IMR-90 (cell line): ENCODE measurements at regions not wholly inside any gene's neighbourhood (a gene's known extent, or its start where the extent isn't known, plus 50 kb on each side); places are given as distances from the start of the nearest gene placed in this dataset.

Experiments
- ATAC-seq: fragments of 200-7000 bp; cut with Tn5 transposase; 2 replicates; pipeline ENCODE4 v1.9.1; 2020; ENCODE audit warnings: low read depth, mild to moderate bottlenecking, moderate library complexity
- BruUV-seq: library from RNA; stranded (reverse); fragments of 400-500 nt; replicated peaks from 2 replicates; lab custom pipeline; 2021; lab: Mats Ljungman, UMichigan
- CTCF ChIA-PET: fragments of 300-600 bp; formaldehyde crosslinking; extraction: SDS; loops from one replicate; lab custom pipeline; 2021; ENCODE audit warnings: antibody characterized with exemption; lab: Yijun Ruan, JAX
- POLR2A ChIA-PET: fragments of 300-600 bp; sonication (Branson Sonifier 250); formaldehyde crosslinking; loops from one replicate; lab custom pipeline; 2022; ENCODE audit warnings: antibody characterized with exemption; ENCODE audit not compliant: unreplicated experiment; lab: Charles Lee
- DNase-seq: peaks from one replicate; pipeline ENCODE4 v3.0.0; 2013
- H2AFZ ChIP-seq: replicated peaks from 2 replicates; pipeline ENCODE3; 2013; ENCODE audit warnings: low read length, mild to moderate bottlenecking; ENCODE audit not compliant: poor library complexity
- H2AK5ac ChIP-seq: 2 replicates; pipeline ENCODE4 v1.6.1; 2013; ENCODE audit warnings: low read depth, low read length, inconsistent platforms
- H2AK9ac ChIP-seq: replicated peaks from 2 replicates; pipeline ENCODE3; 2013; ENCODE audit warnings: mild to moderate bottlenecking, low read depth, low read length, moderate library complexity; ENCODE audit not compliant: poor library complexity
- H2BK120ac ChIP-seq: 2 replicates; pipeline ENCODE4 v1.6.1; 2013; ENCODE audit warnings: low read depth, low read length, inconsistent platforms
- H2BK15ac ChIP-seq: 3 replicates; pipeline ENCODE4 v1.6.1; 2013; ENCODE audit warnings: low read depth, low read length, inconsistent platforms
- H2BK20ac ChIP-seq: 2 replicates; pipeline ENCODE4 v1.6.1; 2013; ENCODE audit warnings: low read depth, mild to moderate bottlenecking, inconsistent platforms, low read length, moderate library complexity
- H2BK5ac ChIP-seq: 2 replicates; pipeline ENCODE4 v1.6.1; 2013; ENCODE audit warnings: mild to moderate bottlenecking, low read depth, low read length, inconsistent platforms; ENCODE audit not compliant: poor library complexity, severe bottlenecking
- H3K14ac ChIP-seq: replicated peaks from 2 replicates; pipeline ENCODE4 v1.6.1; 2013; ENCODE audit warnings: low read depth, low read length, inconsistent platforms
- H3K18ac ChIP-seq: 2 replicates; pipeline ENCODE4 v1.6.1; 2013; ENCODE audit warnings: low read depth, low read length, control low read depth
- H3K23ac ChIP-seq: 2 replicates; pipeline ENCODE4 v1.6.1; 2013; ENCODE audit warnings: low read depth, low read length, inconsistent platforms
- H3K27ac ChIP-seq: 2 replicates; pipeline ENCODE4 v1.5.1; 2013; ENCODE audit warnings: mild to moderate bottlenecking, control low read depth, low read length; ENCODE audit not compliant: insufficient read depth
- H3K27me3 ChIP-seq: 2 replicates; pipeline ENCODE4 v1.6.1; 2013; ENCODE audit warnings: low read length; ENCODE audit not compliant: control insufficient read depth, insufficient read depth
- H3K36me3 ChIP-seq: 2 replicates; pipeline ENCODE4 v1.6.1; 2013; ENCODE audit warnings: low read length, mixed read lengths; ENCODE audit not compliant: control insufficient read depth, insufficient read depth
- H3K4ac ChIP-seq: 2 replicates; pipeline ENCODE4 v1.6.1; 2013; ENCODE audit warnings: low read depth, low read length, inconsistent platforms
- H3K4me1 ChIP-seq: 2 replicates; pipeline ENCODE4 v1.6.1; 2013; ENCODE audit warnings: low read length, mixed read lengths; ENCODE audit not compliant: control insufficient read depth, insufficient read depth
- H3K4me2 ChIP-seq: 2 replicates; pipeline ENCODE4 v1.6.1; 2013; ENCODE audit warnings: low read depth, mild to moderate bottlenecking, control low read depth, low read length, moderate library complexity
- H3K4me3 ChIP-seq: 2 replicates; pipeline ENCODE4 v1.5.1; 2013; ENCODE audit warnings: low read depth, mild to moderate bottlenecking, control low read depth, low read length, moderate library complexity; ENCODE audit not compliant: insufficient read depth
- H3K56ac ChIP-seq: 2 replicates; pipeline ENCODE4 v1.6.1; 2013; ENCODE audit warnings: low read length, inconsistent platforms; ENCODE audit not compliant: insufficient read depth; ENCODE audit errors: extremely low read depth
- H3K79me1 ChIP-seq, 2 experiments: 2 replicates each; pipeline ENCODE4 v1.6.1; 2013; ENCODE audit warnings: low read length in 2 of 2, inconsistent platforms in 1 of 2, low read depth in 1 of 2
- H3K9ac ChIP-seq: 2 replicates; pipeline ENCODE4 v1.6.1; 2013; ENCODE audit warnings: low read depth, low read length, control low read depth
- H3K9me1 ChIP-seq: 2 replicates; pipeline ENCODE4 v1.6.1; 2013; ENCODE audit warnings: low read length, inconsistent platforms; ENCODE audit not compliant: insufficient read depth
- H3K9me3 ChIP-seq: 2 replicates; pipeline ENCODE4 v1.6.1; 2013; ENCODE audit warnings: low read length; ENCODE audit not compliant: control insufficient read depth, insufficient read depth
- H4K20me1 ChIP-seq: 2 replicates; pipeline ENCODE4 v1.6.1; 2013; ENCODE audit warnings: low read length, inconsistent platforms; ENCODE audit not compliant: insufficient read depth
- H4K5ac ChIP-seq: 2 replicates; pipeline ENCODE4 v1.6.1; 2013; ENCODE audit warnings: mild to moderate bottlenecking, low read depth, low read length, control low read depth
- H4K8ac ChIP-seq, 2 experiments: 2 replicates each; pipeline ENCODE4 v1.6.1; 2013; ENCODE audit warnings: low read depth in 2 of 2, low read length in 2 of 2, control low read depth in 1 of 2, inconsistent platforms in 1 of 2
- H4K91ac ChIP-seq: 2 replicates; pipeline ENCODE4 v1.6.1; 2013; ENCODE audit warnings: low read depth, low read length, inconsistent platforms; ENCODE audit not compliant: insufficient read depth
- CHD1 ChIP-seq: IDR thresholded peaks from 2 replicates; pipeline ENCODE4 v1.6.1; 2012; ENCODE audit warnings: low read depth, low read length, improper control_type of control experiment
- FOS ChIP-seq: fragments of 150-350 bp; IDR thresholded peaks from 2 replicates; pipeline ENCODE4 v1.6.1; 2016; ENCODE audit warnings: low read depth, low read length
- MAZ ChIP-seq: IDR thresholded peaks from 2 replicates; pipeline ENCODE4 v1.6.1; 2012; ENCODE audit warnings: low read depth, mild to moderate bottlenecking, low read length, improper control_type of control experiment, moderate library complexity, borderline replicate concordance
- MXI1 ChIP-seq: IDR thresholded peaks from 2 replicates; pipeline ENCODE4 v1.6.1; 2012; ENCODE audit warnings: low read depth, mild to moderate bottlenecking, low read length, moderate library complexity, borderline replicate concordance
- NFE2L2 ChIP-seq: fragments of 150-350 bp; IDR thresholded peaks from 2 replicates; pipeline ENCODE4 v1.6.1; 2016; ENCODE audit warnings: low read depth, mild to moderate bottlenecking, low read length
- POLR2A ChIP-seq: IDR thresholded peaks from 2 replicates; pipeline ENCODE4 v1.6.1; 2012; ENCODE audit warnings: mild to moderate bottlenecking, low read depth, low read length
- RAD21 ChIP-seq: IDR thresholded peaks from 2 replicates; pipeline ENCODE4 v1.6.1; 2012; ENCODE audit warnings: low read length, improper control_type of control experiment
- RCOR1 ChIP-seq: IDR thresholded peaks from 2 replicates; pipeline ENCODE4 v1.6.1; 2012; ENCODE audit warnings: mild to moderate bottlenecking, low read length, improper control_type of control experiment; ENCODE audit not compliant: insufficient replicate concordance
- RFX5 ChIP-seq: IDR thresholded peaks from 2 replicates; pipeline ENCODE4 v1.8.0; 2012; ENCODE audit warnings: low read depth, mild to moderate bottlenecking, low read length, moderate library complexity
- SMC3 ChIP-seq: fragments of 150-350 bp; IDR thresholded peaks from 2 replicates; pipeline ENCODE4 v1.6.1; 2016; ENCODE audit warnings: low read depth, mild to moderate bottlenecking, antibody characterized with exemption, low read length, moderate library complexity
- WGBS, 2 experiments: methylation state at CpG; one replicate each; pipeline versions ENCODE4 v1.1.5 to v1.1.7; 2013; ENCODE audit warnings: missing lambda C conversion rate in 2 of 2; ENCODE audit not compliant: insufficient read length in 1 of 2; ENCODE audit errors: extremely low coverage in 2 of 2; 5-methylcytosine and 5-hydroxymethylcytosine counted together
- dilution Hi-C: fragments of 300-500 bp; cut with HindIII; formaldehyde crosslinking; loops from one replicate; pipeline ENCODE4 v1.14.3; 2018; ENCODE audit warnings: low sequenced_read_pairs; ENCODE audit not compliant: unreplicated experiment
- in situ Hi-C: fragments of 300-500 bp; cut with MboI; formaldehyde crosslinking; loops from 3 replicates; pipeline ENCODE4 v1.14.3; 2019; ENCODE audit warnings: low sequenced_read_pairs, inconsistent platforms, mixed read lengths
- intact Hi-C: fragments of 100-400 bp; cut with micrococcal nuclease; formaldehyde crosslinking; loops from 2 replicates; pipeline ENCODE4 v1.10.0; 2022
- TF ChIP-seq, protein P1 (sequence below): fragments of 150-350 bp; IDR thresholded peaks from 2 replicates; pipeline ENCODE4 v1.6.1; 2016; ENCODE audit warnings: low read depth, mild to moderate bottlenecking, low read length, moderate library complexity, borderline replicate concordance
- TF ChIP-seq, protein P2 (sequence below): conservative IDR thresholded peaks from 2 replicates; pipeline ENCODE4 v1.5.1; 2012; ENCODE audit warnings: mild to moderate bottlenecking, low read depth, low read length, improper control_type of control experiment

DNA sequence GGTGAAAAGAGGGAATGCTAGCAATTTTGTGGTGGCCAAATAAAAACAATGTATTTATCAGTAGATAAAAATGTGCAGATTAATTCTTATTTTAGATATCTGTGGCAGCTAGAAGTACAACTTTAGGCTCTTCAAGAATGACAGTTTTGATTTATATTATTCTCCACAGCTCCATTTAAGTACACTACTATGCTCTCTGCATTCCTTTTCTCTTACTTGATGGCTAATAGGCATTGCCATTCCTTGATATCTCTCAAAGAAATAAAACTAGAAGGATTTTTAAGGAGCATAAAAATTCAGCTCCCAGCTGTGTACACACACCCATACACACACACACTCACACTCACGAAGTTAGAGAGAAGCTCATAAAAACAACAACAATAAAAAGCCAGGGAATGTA lies 59.4 kb upstream of the H2AZ1 start:
- BruUV-seq = no TSS peak
- no peak overlapping the region for H2BK15ac ChIP-seq
- no CpG with 5 or more reads among the region's 1 CpG for WGBS, 2 experiments
- H3K27me3 ChIP-seq = no peaks in the 10 kb centered on the region
- no peak overlapping the region for H2AFZ ChIP-seq
- TF ChIP-seq MXI1 (no peak), SMC3 (no peak), MAZ (no peak), RAD21 (no peak), NFE2L2 (no peak), RCOR1 (no peak), RFX5 (no peak), POLR2A (no peak), FOS (no peak), CHD1 (no peak)
- TF ChIP-seq, protein P1, sequence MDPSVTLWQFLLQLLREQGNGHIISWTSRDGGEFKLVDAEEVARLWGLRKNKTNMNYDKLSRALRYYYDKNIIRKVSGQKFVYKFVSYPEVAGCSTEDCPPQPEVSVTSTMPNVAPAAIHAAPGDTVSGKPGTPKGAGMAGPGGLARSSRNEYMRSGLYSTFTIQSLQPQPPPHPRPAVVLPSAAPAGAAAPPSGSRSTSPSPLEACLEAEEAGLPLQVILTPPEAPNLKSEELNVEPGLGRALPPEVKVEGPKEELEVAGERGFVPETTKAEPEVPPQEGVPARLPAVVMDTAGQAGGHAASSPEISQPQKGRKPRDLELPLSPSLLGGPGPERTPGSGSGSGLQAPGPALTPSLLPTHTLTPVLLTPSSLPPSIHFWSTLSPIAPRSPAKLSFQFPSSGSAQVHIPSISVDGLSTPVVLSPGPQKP = no peak
- TF ChIP-seq, protein P2, sequence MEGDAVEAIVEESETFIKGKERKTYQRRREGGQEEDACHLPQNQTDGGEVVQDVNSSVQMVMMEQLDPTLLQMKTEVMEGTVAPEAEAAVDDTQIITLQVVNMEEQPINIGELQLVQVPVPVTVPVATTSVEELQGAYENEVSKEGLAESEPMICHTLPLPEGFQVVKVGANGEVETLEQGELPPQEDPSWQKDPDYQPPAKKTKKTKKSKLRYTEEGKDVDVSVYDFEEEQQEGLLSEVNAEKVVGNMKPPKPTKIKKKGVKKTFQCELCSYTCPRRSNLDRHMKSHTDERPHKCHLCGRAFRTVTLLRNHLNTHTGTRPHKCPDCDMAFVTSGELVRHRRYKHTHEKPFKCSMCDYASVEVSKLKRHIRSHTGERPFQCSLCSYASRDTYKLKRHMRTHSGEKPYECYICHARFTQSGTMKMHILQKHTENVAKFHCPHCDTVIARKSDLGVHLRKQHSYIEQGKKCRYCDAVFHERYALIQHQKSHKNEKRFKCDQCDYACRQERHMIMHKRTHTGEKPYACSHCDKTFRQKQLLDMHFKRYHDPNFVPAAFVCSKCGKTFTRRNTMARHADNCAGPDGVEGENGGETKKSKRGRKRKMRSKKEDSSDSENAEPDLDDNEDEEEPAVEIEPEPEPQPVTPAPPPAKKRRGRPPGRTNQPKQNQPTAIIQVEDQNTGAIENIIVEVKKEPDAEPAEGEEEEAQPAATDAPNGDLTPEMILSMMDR = no peak
- no peak for DNase-seq
- H3K4me3 ChIP-seq = no peak overlapping the region
- no peak overlapping the region for H2BK20ac ChIP-seq
- no peaks in the 10 kb centered on the region for H3K9me3 ChIP-seq
- H3K27ac ChIP-seq = no peak overlapping the region
- H3K4me1 ChIP-seq = peaks cover 2% of the 10 kb centered on the region; the same call in 1 of the 2 replicates
- no peak overlapping the region for H2BK120ac ChIP-seq
- ChIA-PET POLR2A (interaction anchor here (0.6 kb wide), 1 partner anchor 9 kb away, joined by 4 read pairs; no protein-coding TSS in a partner anchor), CTCF (interaction anchor here (1.4 kb wide), 1 partner anchor 10 kb away, joined by 3 read pairs; no protein-coding TSS in a partner anchor)
- intact Hi-C loops (no loop called here), dilution Hi-C loops (no loop called here), in situ Hi-C loops (no loop called here)
- H2AK9ac ChIP-seq = no peak overlapping the region
- peak; percentile 51; the same call in 1 of the 2 replicates for ATAC-seq
- H4K91ac ChIP-seq = no peak overlapping the region
- H3K23ac ChIP-seq = no peak overlapping the region
- no peak overlapping the region for H4K5ac ChIP-seq
- H3K4ac ChIP-seq = no peak overlapping the region
- H3K56ac ChIP-seq = no peak overlapping the region
- H3K18ac ChIP-seq = no peak overlapping the region
- no peaks in the 10 kb centered on the region for H3K36me3 ChIP-seq
- no peak overlapping the region for H3K14ac ChIP-seq
- no peaks in the 10 kb centered on the region for H4K20me1 ChIP-seq
- H3K79me1 ChIP-seq = no peaks in the 10 kb centered on the region
- no peak overlapping the region for H2AK5ac ChIP-seq
- no peak overlapping the region for H2BK5ac ChIP-seq
- H3K9ac ChIP-seq = no peak overlapping the region
- no peak overlapping the region for H3K4me2 ChIP-seq
- no peaks in the 10 kb centered on the region; the same call in 1 of the 2 replicates for H3K9me1 ChIP-seq
- H4K8ac ChIP-seq = no peak overlapping the region
